Loucy (cell line): ENCODE measurements at regions not wholly inside any gene's neighbourhood (a gene's known extent, or its start where the extent isn't known, plus 50 kb on each side); places are given as distances from the start of the nearest gene placed in this dataset.

Experiments
- EZH2phosphoT487 ChIP-seq: fragments of 200-600 bp; IDR thresholded peaks from 2 replicates; pipeline ENCODE4 v1.6.1; 2018; ENCODE audit warnings: antibody characterized with exemption, mild to moderate bottlenecking, moderate library complexity, borderline replicate concordance
- TF ChIP-seq, protein P1 (sequence below): fragments of 200-600 bp; sonication (generic); conservative IDR thresholded peaks from 2 replicates; pipeline ENCODE4 v1.5.1; 2014; ENCODE audit warnings: mild to moderate bottlenecking, antibody characterized with exemption, low read length

DNA sequence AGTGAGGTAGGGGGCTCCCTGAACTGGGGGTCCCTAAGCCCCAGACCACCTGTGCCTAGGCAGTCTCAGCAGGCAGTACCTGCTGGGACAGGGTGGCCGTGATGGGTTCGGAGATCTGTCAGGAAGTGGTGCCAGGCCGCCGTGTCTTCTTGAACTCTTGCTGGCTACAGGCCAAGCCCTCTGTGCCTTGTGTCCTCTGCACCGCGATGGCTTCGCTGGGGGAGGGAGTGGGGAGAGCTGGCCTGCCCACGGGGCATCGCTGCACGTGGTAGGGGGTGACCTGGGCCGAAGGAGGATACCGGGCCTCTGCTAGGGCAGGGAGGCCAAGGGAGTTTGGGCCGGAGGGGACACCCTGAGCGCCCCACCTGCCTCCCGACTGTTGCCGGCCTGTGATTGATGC lies 96.7 kb upstream of the NKX1-1 start:
- TF ChIP-seq, protein P1, sequence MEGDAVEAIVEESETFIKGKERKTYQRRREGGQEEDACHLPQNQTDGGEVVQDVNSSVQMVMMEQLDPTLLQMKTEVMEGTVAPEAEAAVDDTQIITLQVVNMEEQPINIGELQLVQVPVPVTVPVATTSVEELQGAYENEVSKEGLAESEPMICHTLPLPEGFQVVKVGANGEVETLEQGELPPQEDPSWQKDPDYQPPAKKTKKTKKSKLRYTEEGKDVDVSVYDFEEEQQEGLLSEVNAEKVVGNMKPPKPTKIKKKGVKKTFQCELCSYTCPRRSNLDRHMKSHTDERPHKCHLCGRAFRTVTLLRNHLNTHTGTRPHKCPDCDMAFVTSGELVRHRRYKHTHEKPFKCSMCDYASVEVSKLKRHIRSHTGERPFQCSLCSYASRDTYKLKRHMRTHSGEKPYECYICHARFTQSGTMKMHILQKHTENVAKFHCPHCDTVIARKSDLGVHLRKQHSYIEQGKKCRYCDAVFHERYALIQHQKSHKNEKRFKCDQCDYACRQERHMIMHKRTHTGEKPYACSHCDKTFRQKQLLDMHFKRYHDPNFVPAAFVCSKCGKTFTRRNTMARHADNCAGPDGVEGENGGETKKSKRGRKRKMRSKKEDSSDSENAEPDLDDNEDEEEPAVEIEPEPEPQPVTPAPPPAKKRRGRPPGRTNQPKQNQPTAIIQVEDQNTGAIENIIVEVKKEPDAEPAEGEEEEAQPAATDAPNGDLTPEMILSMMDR, result no peak
- no peak for TF ChIP-seq EZH2phosphoT487
